Progenitor cell of endocrine pancreas (in vitro differentiated cells): ENCODE measurements at regions not wholly inside any gene's neighbourhood (a gene's known extent, or its start where the extent isn't known, plus 50 kb on each side); places are given as distances from the start of the nearest gene placed in this dataset.

Source experiments
- DNase-seq: peaks from one replicate; pipeline ENCODE4 v3.0.0; 2021; ENCODE audit warnings: low spot score; ENCODE audit not compliant: unreplicated experiment
- H3K27ac Mint-ChIP-seq: 2 replicates; pipeline ENCODE4 v1.8.0; 2021; ENCODE audit warnings: mild to moderate bottlenecking, moderate library complexity, mixed read lengths
- H3K27me3 Mint-ChIP-seq: 2 replicates; pipeline ENCODE4 v1.8.0; 2021; ENCODE audit warnings: mixed read lengths
- H3K36me3 Mint-ChIP-seq: 2 replicates; pipeline ENCODE4 v1.8.0; 2022; ENCODE audit warnings: mixed read lengths; ENCODE audit not compliant: insufficient read depth
- H3K4me1 Mint-ChIP-seq: 2 replicates; pipeline ENCODE4 v1.8.0; 2021; ENCODE audit warnings: low read depth, mixed read lengths
- H3K4me3 Mint-ChIP-seq: 2 replicates; pipeline ENCODE4 v1.8.0; 2021; ENCODE audit warnings: low read depth, mild to moderate bottlenecking, moderate library complexity, mixed read lengths
- H3K9me3 Mint-ChIP-seq: 2 replicates; pipeline ENCODE4 v1.8.0; 2021; ENCODE audit warnings: low read depth, mixed read lengths
- CTCF ChIP-seq: fragments of 200-600 bp; sonication (generic); IDR thresholded peaks from one replicate; pipeline ENCODE4 v1.5.0; 2021; ENCODE audit warnings: antibody characterized with exemption, mild to moderate bottlenecking; ENCODE audit not compliant: unreplicated experiment

GRCh38 chr4:31370866-31371465 is 650.8 kb downstream of the PCDH7 start:
- Mint-ChIP-seq H3K27ac (no peak overlapping the region), H3K4me1 (no peaks in the 10 kb centered on the region), H3K4me3 (no peak overlapping the region), H3K36me3 (no peaks in the 10 kb centered on the region), H3K9me3 (peaks cover 8% of the 10 kb centered on the region), H3K27me3 (no peaks in the 10 kb centered on the region)
- TF ChIP-seq CTCF = peak; percentile 79
- no peak for DNase-seq

- Mint-ChIP-seq H3K4me1 (peaks cover 20% of the 10 kb centered on the region), H3K36me3 (no peaks in the 10 kb centered on the region), H3K27me3 (no peaks in the 10 kb centered on the region), H3K9me3 (peaks cover 11% of the 10 kb centered on the region), H3K4me3 (no peak overlapping the region), H3K27ac (no peak overlapping the region)
- no peak for DNase-seq
- no peak for TF ChIP-seq CTCF
Measured at GRCh38 chr4:31374256-31374960, 654.2 kb downstream of the PCDH7 start.

GRCh38 chr4:31375936-31376335 is 655.8 kb downstream of the PCDH7 start:
- peaks cover 14% of the 10 kb centered on the region for H3K9me3 Mint-ChIP-seq
- H3K4me3 Mint-ChIP-seq = no peak overlapping the region
- H3K27me3 Mint-ChIP-seq = no peaks in the 10 kb centered on the region
- no peaks in the 10 kb centered on the region for H3K36me3 Mint-ChIP-seq
- peaks cover 22% of the 10 kb centered on the region for H3K4me1 Mint-ChIP-seq
- TF ChIP-seq CTCF = no peak
- H3K27ac Mint-ChIP-seq = peak overlapping the region; percentile 15
- DNase-seq = no peak

- no peaks in the 10 kb centered on the region for H3K27me3 Mint-ChIP-seq
- no peaks in the 10 kb centered on the region for H3K36me3 Mint-ChIP-seq
- DNase-seq = no peak
- peaks cover 8% of the 10 kb centered on the region for H3K9me3 Mint-ChIP-seq
- H3K4me3 Mint-ChIP-seq = no peak overlapping the region
- no peak for TF ChIP-seq CTCF
- H3K4me1 Mint-ChIP-seq = peaks cover 22% of the 10 kb centered on the region
- H3K27ac Mint-ChIP-seq = no peak overlapping the region
Measured at GRCh38 chr4:31379364-31379763, 659.2 kb downstream of the PCDH7 start.

GRCh38 chr4:31383767-31384166 is 663.6 kb downstream of the PCDH7 start:
- Mint-ChIP-seq H3K27me3 (no peaks in the 10 kb centered on the region), H3K4me3 (no peak overlapping the region), H3K9me3 (peaks cover 3% of the 10 kb centered on the region), H3K27ac (no peak overlapping the region), H3K36me3 (no peaks in the 10 kb centered on the region), H3K4me1 (peaks cover 9% of the 10 kb centered on the region)
- TF ChIP-seq CTCF = no peak
- no peak for DNase-seq
